Kidney (tissue), 13 donors: ENCODE measurements at regions not wholly inside any gene's neighbourhood (a gene's known extent, or its start where the extent isn't known, plus 50 kb on each side); places are given as distances from the start of the nearest gene placed in this dataset.

Experiments
- DNase-seq, 5 donors: peaks; one replicate each; pipeline ENCODE4 v3.0.0-alpha.2; 2013 to 2020
- FAIRE-seq: peaks from 2 replicates; lab custom pipeline; 2012; peaks lifted over from hg19 to GRCh38; lab: Jason Lieb, UNC
- H3K27ac ChIP-seq, 2 donors: one replicate each; pipeline ENCODE4 v1.7.0; 2013; ENCODE audit warnings: low read depth in 2 of 2, low read length in 2 of 2, inconsistent platforms in 1 of 2
- H3K27me3 ChIP-seq: one replicate; pipeline ENCODE4 v1.7.1; 2013; ENCODE audit warnings: low read length, inconsistent platforms; ENCODE audit not compliant: control insufficient read depth, insufficient read depth
- H3K36me3 ChIP-seq, 3 donors: one replicate each; pipeline versions ENCODE4 v1.7.0 to v1.7.1; 2013; ENCODE audit warnings: low read length in 3 of 3, control low read depth in 1 of 3, inconsistent platforms in 1 of 3; ENCODE audit not compliant: insufficient read depth in 3 of 3, control insufficient read depth in 2 of 3
- H3K4me1 ChIP-seq, 3 donors: one replicate each; pipeline versions ENCODE4 v1.7.0 to v1.7.1; 2013; ENCODE audit warnings: low read length in 3 of 3, inconsistent platforms in 1 of 3, low read depth in 1 of 3; ENCODE audit not compliant: control insufficient read depth in 2 of 3, insufficient read depth in 2 of 3
- H3K4me3 ChIP-seq, 3 donors: one replicate each; pipeline versions ENCODE4 v1.7.0 to v1.8.1; 2013; ENCODE audit warnings: low read length in 3 of 3, control low read depth in 1 of 3, inconsistent platforms in 1 of 3
- H3K9ac ChIP-seq, 3 donors: one replicate each; pipeline versions ENCODE4 v1.7.0 to v1.7.1; 2013; ENCODE audit warnings: low read length in 3 of 3, control low read depth in 1 of 3, inconsistent platforms in 1 of 3
- H3K9me3 ChIP-seq, 3 donors: one replicate each; pipeline versions ENCODE4 v1.7.0 to v1.7.1; 2013; ENCODE audit warnings: low read length in 3 of 3, control low read depth in 1 of 3, inconsistent platforms in 1 of 3; ENCODE audit not compliant: control insufficient read depth in 2 of 3, insufficient read depth in 1 of 3
- CTCF ChIP-seq: IDR thresholded peaks from 3 replicates; pipeline ENCODE4 v1.5.1; 2012; ENCODE audit warnings: mild to moderate bottlenecking, moderate library complexity, borderline replicate concordance; ENCODE audit not compliant: insufficient read depth; ENCODE audit errors: extremely low read depth
- intact Hi-C: fragments of 100-400 bp; cut with DNase I; formaldehyde crosslinking; loops from one replicate; pipeline ENCODE4 v1.11.1; 2022
- donor health status: control.
- donor health status: control.
- donor health status: control.
- donor health status: control.
- donor health status: control.
- donor health status: DM: yes; HTN: yes; CAD: no.
- donor health status: Normal renal cell carcinoma (clear cell type).

- intact Hi-C loops = no loop called here
- Histone ChIP-seq H3K4me1 (peaks cover 0 to 4% (median 0%) of the 10 kb centered on the region in 3 donors), H3K9ac (no peak overlapping the region), H3K27me3 (no peaks in the 10 kb centered on the region), H3K36me3 (no peaks in the 10 kb centered on the region), H3K27ac (no peak overlapping the region), H3K4me3 (no peak overlapping the region), H3K9me3 (no peaks in the 10 kb centered on the region)
- FAIRE-seq = no peak
- TF ChIP-seq CTCF = no peak
- DNase-seq = no peak
Measured at GRCh38 chr1:91584878-91585277, 84.2 kb downstream of the CDC7 start.

GRCh38 chr1:91585502-91585901 is 84.9 kb downstream of the CDC7 start:
- H3K9ac ChIP-seq = no peak overlapping the region
- no peak overlapping the region for H3K27ac ChIP-seq
- no peak for TF ChIP-seq CTCF
- DNase-seq (no peak), FAIRE-seq (no peak)
- no peaks in the 10 kb centered on the region for H3K36me3 ChIP-seq
- no peaks in the 10 kb centered on the region for H3K9me3 ChIP-seq
- peaks cover 0 to 4% (median 0%) of the 10 kb centered on the region in 3 donors for H3K4me1 ChIP-seq
- H3K4me3 ChIP-seq = no peak overlapping the region
- intact Hi-C loops = no loop called here
- no peaks in the 10 kb centered on the region for H3K27me3 ChIP-seq

GRCh38 chr1:91585982-91586381 is 85.3 kb downstream of the CDC7 start:
- DNase-seq (peak; percentile 80 to 95 (median 88)), FAIRE-seq (no peak)
- H3K4me1 ChIP-seq = peaks cover 0 to 4% (median 0%) of the 10 kb centered on the region in 3 donors
- H3K27ac ChIP-seq = no peak overlapping the region
- H3K36me3 ChIP-seq = no peaks in the 10 kb centered on the region
- no peaks in the 10 kb centered on the region for H3K9me3 ChIP-seq
- H3K27me3 ChIP-seq = no peaks in the 10 kb centered on the region
- no peak overlapping the region for H3K4me3 ChIP-seq
- H3K9ac ChIP-seq = no peak overlapping the region
- TF ChIP-seq CTCF = no peak
- intact Hi-C loops = no loop called here

GRCh38 chr1:91589437-91589836 is 88.8 kb downstream of the CDC7 start:
- Histone ChIP-seq H3K4me1 (peaks cover 0 to 4% (median 0%) of the 10 kb centered on the region in 3 donors), H3K9ac (no peak overlapping the region), H3K36me3 (no peaks in the 10 kb centered on the region), H3K4me3 (no peak overlapping the region), H3K27ac (no peak overlapping the region), H3K27me3 (no peaks in the 10 kb centered on the region), H3K9me3 (no peaks in the 10 kb centered on the region)
- FAIRE-seq (no peak), DNase-seq (no peak)
- no peak for TF ChIP-seq CTCF
- intact Hi-C loops = no loop called here
